SHP77 treated with DMSO at 0.1 percent for 48 hours (cell line): ENCODE measurements at regions not wholly inside any gene's neighbourhood (a gene's known extent, or its start where the extent isn't known, plus 50 kb on each side); places are given as distances from the start of the nearest gene placed in this dataset.
"Not testable (repeated sequence)": the region's sequence is repeated elsewhere in the genome, so short reads cannot be mapped to it uniquely, and the experiment has no call there.

Experiments
- DNase-seq: peaks from one replicate; lab custom pipeline; 2025; lab: John Stamatoyannopoulos, UW

GRCh38 chr7:125467996-125468854 lies 538.6 kb upstream of the POT1 start:
- DNase-seq = no peak

GRCh38 chr7:125465527-125465926 lies 535.9 kb upstream of the POT1 start:
- no peak for DNase-seq

GRCh38 chr7:125462615-125463014 lies 533.0 kb upstream of the POT1 start:
- DNase-seq = no peak

GRCh38 chr7:125459038-125459437 lies 529.4 kb upstream of the POT1 start:
- no peak for DNase-seq

- DNase-seq = no peak
Measured at GRCh38 chr7:125450749-125451148, 521.1 kb upstream of the POT1 start.

- DNase-seq = no peak
Measured at GRCh38 chr7:125445836-125446235, 516.2 kb upstream of the POT1 start.

- no peak for DNase-seq
Measured at GRCh38 chr7:125444864-125445263, 515.2 kb upstream of the POT1 start.

- no peak for DNase-seq
Measured at GRCh38 chr7:125436220-125436619, 506.6 kb upstream of the POT1 start.

- no peak for DNase-seq
Measured at GRCh38 chr7:125431349-125431748, 501.7 kb upstream of the POT1 start.

- no peak for DNase-seq
Measured at GRCh38 chr7:125430013-125430412, 500.4 kb upstream of the POT1 start.

- no peak for DNase-seq
Measured at GRCh38 chr7:125427676-125428075, 498.1 kb upstream of the POT1 start.

- DNase-seq = no peak
Measured at GRCh38 chr7:125425506-125425905, 495.9 kb upstream of the POT1 start.

GRCh38 chr7:125424721-125425120 lies 495.1 kb upstream of the POT1 start:
- DNase-seq = no peak

GRCh38 chr7:125423458-125424155 lies 494.0 kb upstream of the POT1 start:
- DNase-seq = no peak

- DNase-seq = not testable (repeated sequence)
Measured at GRCh38 chr7:125421407-125421806, 491.8 kb upstream of the POT1 start.

- DNase-seq = no peak
Measured at GRCh38 chr7:125412890-125413665, 483.5 kb upstream of the POT1 start.

GRCh38 chr7:125409921-125410320 lies 480.3 kb upstream of the POT1 start:
- no peak for DNase-seq

GRCh38 chr7:125406111-125406510 lies 476.5 kb upstream of the POT1 start:
- no peak for DNase-seq

- DNase-seq = no peak
Measured at GRCh38 chr7:125399408-125399807, 469.8 kb upstream of the POT1 start.

- DNase-seq = no peak
Measured at GRCh38 chr7:125396466-125397151, 467.0 kb upstream of the POT1 start.

GRCh38 chr7:125391921-125392320 lies 462.3 kb upstream of the POT1 start:
- no peak for DNase-seq

GRCh38 chr7:125390981-125391380 lies 461.4 kb upstream of the POT1 start:
- DNase-seq = no peak
